ENCODE measurements at regions not wholly inside any gene's neighbourhood (a gene's known extent, or its start where the extent isn't known, plus 50 kb on each side); places are given as distances from the start of the nearest gene placed in this dataset.

DNA sequence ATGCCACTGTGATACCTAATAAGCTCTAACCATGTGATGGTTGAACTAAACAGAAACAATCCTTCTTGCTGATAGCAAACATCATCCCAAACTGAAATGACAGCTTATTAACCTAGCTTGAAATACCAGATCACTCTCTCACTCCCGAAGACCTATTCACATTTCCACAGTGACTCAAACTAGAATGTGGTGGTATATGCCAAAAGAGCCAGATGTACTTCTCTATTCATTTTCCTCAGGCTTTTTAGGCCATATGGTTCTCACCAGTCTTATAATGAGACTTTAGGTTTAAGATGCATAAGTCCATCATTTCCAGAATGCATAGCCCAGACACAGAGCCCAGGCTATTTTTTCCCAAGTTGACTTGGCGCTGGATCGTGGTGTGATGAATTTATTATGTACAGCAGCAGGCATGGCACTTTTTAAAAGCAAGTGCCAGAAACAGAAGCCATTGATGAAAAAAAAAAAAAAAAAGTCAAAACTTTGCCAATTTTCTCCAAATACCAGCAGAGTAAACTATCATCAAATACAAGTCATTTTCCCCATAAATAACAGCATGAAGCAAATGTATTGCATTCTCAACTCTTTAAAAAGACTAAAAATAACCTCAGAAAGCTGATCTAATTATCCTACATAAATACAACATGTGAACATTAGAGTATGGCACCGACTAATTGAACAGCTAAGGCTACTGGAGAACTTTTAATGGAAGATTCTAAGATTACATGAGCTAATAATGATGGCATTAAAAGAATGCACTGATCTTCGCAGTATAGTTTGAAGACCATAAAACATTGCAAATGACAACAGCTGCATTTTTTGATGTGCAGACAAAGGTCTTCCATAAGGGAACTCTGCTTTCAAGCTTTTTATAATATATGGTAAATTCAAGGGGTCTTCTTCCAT lies 365.4 kb downstream of the LRRIQ3 start:
- no peak for TF ChIP-seq POLR2A (IDR thresholded peaks at IDR 0.05)
- TF ChIP-seq, protein P1, sequence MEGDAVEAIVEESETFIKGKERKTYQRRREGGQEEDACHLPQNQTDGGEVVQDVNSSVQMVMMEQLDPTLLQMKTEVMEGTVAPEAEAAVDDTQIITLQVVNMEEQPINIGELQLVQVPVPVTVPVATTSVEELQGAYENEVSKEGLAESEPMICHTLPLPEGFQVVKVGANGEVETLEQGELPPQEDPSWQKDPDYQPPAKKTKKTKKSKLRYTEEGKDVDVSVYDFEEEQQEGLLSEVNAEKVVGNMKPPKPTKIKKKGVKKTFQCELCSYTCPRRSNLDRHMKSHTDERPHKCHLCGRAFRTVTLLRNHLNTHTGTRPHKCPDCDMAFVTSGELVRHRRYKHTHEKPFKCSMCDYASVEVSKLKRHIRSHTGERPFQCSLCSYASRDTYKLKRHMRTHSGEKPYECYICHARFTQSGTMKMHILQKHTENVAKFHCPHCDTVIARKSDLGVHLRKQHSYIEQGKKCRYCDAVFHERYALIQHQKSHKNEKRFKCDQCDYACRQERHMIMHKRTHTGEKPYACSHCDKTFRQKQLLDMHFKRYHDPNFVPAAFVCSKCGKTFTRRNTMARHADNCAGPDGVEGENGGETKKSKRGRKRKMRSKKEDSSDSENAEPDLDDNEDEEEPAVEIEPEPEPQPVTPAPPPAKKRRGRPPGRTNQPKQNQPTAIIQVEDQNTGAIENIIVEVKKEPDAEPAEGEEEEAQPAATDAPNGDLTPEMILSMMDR (IDR thresholded peaks at IDR 0.05): no peak

Measured in heart left ventricle (tissue), 13 donors.